Body of pancreas (tissue), 4 donors: ENCODE measurements at regions not wholly inside any gene's neighbourhood (a gene's known extent, or its start where the extent isn't known, plus 50 kb on each side); places are given as distances from the start of the nearest gene placed in this dataset.

ENCODE experiments used
- ATAC-seq: fragments of 150-250 bp; one replicate; pipeline ENCODE4 v1.9.1; 2016
- DNase-seq, 4 donors: peaks; one replicate each; pipeline ENCODE4 v3.0.0-alpha.2; 2019
- H3K27ac ChIP-seq, 4 donors: fragments of 200-600 bp; sonication (generic); 1 replicate in 3 of 4; 2 replicates in 1 of 4; pipeline versions ENCODE4 v1.5.1 to v1.6.1; 2016 to 2019; ENCODE audit warnings: mild to moderate bottlenecking in 1 of 4, mixed read lengths in 1 of 4, moderate library complexity in 1 of 4
- H3K27me3 ChIP-seq, 2 donors: fragments of 200-600 bp; sonication (generic); one replicate each; pipeline ENCODE4 v1.6.0; 2016; ENCODE audit warnings: mild to moderate bottlenecking in 1 of 2
- H3K36me3 ChIP-seq, 2 donors: fragments of 200-600 bp; sonication (generic); replicated peaks in 1 of 2; 2 replicates each; pipeline ENCODE4 v1.5.1; 2016; ENCODE audit warnings: low read depth in 2 of 2; ENCODE audit not compliant: insufficient read depth in 1 of 2
- H3K4me1 ChIP-seq: fragments of 200-600 bp; sonication (generic); one replicate; pipeline ENCODE4 v1.6.0; 2016
- H3K4me3 ChIP-seq, 2 donors: fragments of 200-600 bp; sonication (generic); 1 replicate in 1 of 2; 2 replicates in 1 of 2; pipeline ENCODE4 v1.5.1; 2016 to 2019
- H3K9me3 ChIP-seq, 3 donors: fragments of 200-600 bp; sonication (generic); 1 replicate in 2 of 3; 2 replicates in 1 of 3; pipeline ENCODE4 v1.5.1; 2016
- CTCF ChIP-seq, 7 experiments: fragments of 450-650 bp in 4 of 7; fragments of 200-600 bp in 3 of 7; sonication (generic) in 3 of 7; IDR thresholded peaks; one replicate each; pipeline ENCODE4 v1.5.1; 2016 to 2019; ENCODE audit warnings: antibody characterized with exemption in 7 of 7
- POLR2A ChIP-seq, 3 donors: fragments of 450-650 bp; IDR thresholded peaks; one replicate each; pipeline ENCODE4 v1.6.1; 2016; ENCODE audit warnings: antibody characterized with exemption in 3 of 3, mild to moderate bottlenecking in 2 of 3
- WGBS, 2 donors: methylation state at CpG; one replicate each; pipeline ENCODE4 v1.1.5; 2017; 5-methylcytosine and 5-hydroxymethylcytosine counted together
- intact Hi-C: fragments of 100-400 bp; cut with DNase I; formaldehyde crosslinking; loops from one replicate; pipeline ENCODE4 v1.15.1; 2023

- ATAC-seq, result no peak
- WGBS, 2 donors, result 74 to 76% methylated on average over 6 of the region's 6 CpGs
- no peaks in the 10 kb centered on the region for H3K27me3 ChIP-seq
- H3K4me1 ChIP-seq, result no peaks in the 10 kb centered on the region
- H3K9me3 ChIP-seq, result no peaks in the 10 kb centered on the region
- no peaks in the 10 kb centered on the region for H3K36me3 ChIP-seq
- intact Hi-C loops, result no loop called here
- TF ChIP-seq CTCF (IDR thresholded peaks at IDR 0.05) (no peak), POLR2A (IDR thresholded peaks at IDR 0.05) (no peak)
- DNase-seq, result no peak
- no peak overlapping the region for H3K27ac ChIP-seq
- no peak overlapping the region for H3K4me3 ChIP-seq
Measured at GRCh38 chr1:204752688-204753040, 67.1 kb upstream of the LRRN2 start.

GRCh38 chr1:204754821-204755220 is 69.3 kb upstream of the LRRN2 start:
- TF ChIP-seq CTCF (IDR thresholded peaks at IDR 0.05) (no peak), POLR2A (IDR thresholded peaks at IDR 0.05) (no peak)
- Histone ChIP-seq H3K27ac (no peak overlapping the region), H3K27me3 (no peaks in the 10 kb centered on the region), H3K36me3 (no peaks in the 10 kb centered on the region), H3K4me1 (no peaks in the 10 kb centered on the region), H3K4me3 (no peak overlapping the region), H3K9me3 (no peaks in the 10 kb centered on the region)
- DNase-seq (no peak), ATAC-seq (no peak)
- 68 to 71% methylated on average over 6 of the region's 6 CpGs for WGBS, 2 donors
- intact Hi-C loops, result no loop called here

GRCh38 chr1:204756349-204756748 is 70.8 kb upstream of the LRRN2 start:
- Histone ChIP-seq H3K9me3 (no peaks in the 10 kb centered on the region), H3K27me3 (no peaks in the 10 kb centered on the region), H3K27ac (no peak overlapping the region), H3K4me1 (no peaks in the 10 kb centered on the region), H3K36me3 (no peaks in the 10 kb centered on the region), H3K4me3 (no peak overlapping the region)
- 88 to 90% methylated on average over 7 of the region's 7 CpGs for WGBS, 2 donors
- TF ChIP-seq CTCF (IDR thresholded peaks at IDR 0.05), result no peak
- TF ChIP-seq POLR2A (IDR thresholded peaks at IDR 0.05), result no peak
- intact Hi-C loops, result no loop called here
- ATAC-seq, result no peak
- DNase-seq, result no peak

DNA sequence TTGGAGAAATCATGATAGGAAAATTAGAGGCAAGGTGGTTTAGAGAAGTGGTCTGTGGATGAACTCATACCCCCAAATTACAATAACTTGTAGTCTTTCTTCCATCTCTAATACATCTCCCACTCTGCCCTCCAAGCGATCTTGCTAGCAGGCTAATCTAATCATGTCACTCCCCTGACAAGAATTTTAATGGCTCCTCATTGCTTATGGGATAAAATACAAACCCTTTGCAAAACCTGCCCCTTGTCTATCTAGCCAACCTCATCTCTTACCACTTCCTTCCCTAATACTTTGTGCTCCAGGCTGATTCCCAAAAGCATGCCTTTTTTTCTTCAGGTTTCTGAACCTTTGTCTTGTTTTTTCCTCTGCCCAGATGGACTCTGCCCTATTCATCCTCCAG is 71.3 kb upstream of the LRRN2 start:
- TF ChIP-seq CTCF (IDR thresholded peaks at IDR 0.05) (no peak), POLR2A (IDR thresholded peaks at IDR 0.05) (no peak)
- no peaks in the 10 kb centered on the region for H3K4me1 ChIP-seq
- H3K4me3 ChIP-seq, result no peak overlapping the region
- no peak for ATAC-seq
- H3K36me3 ChIP-seq, result no peaks in the 10 kb centered on the region
- no peaks in the 10 kb centered on the region for H3K9me3 ChIP-seq
- H3K27me3 ChIP-seq, result no peaks in the 10 kb centered on the region
- intact Hi-C loops, result no loop called here
- 65 to 80% methylated on average over 1 of the region's 1 CpG for WGBS, 2 donors
- H3K27ac ChIP-seq, result no peak overlapping the region
- no peak for DNase-seq

GRCh38 chr1:204758601-204759000 is 73.1 kb upstream of the LRRN2 start:
- intact Hi-C loops, result no loop called here
- no peak for DNase-seq
- ATAC-seq, result no peak
- TF ChIP-seq POLR2A (IDR thresholded peaks at IDR 0.05), result no peak
- TF ChIP-seq CTCF (IDR thresholded peaks at IDR 0.05), result no peak
- peaks cover 4% of the 10 kb centered on the region for H3K4me1 ChIP-seq
- no peak overlapping the region for H3K27ac ChIP-seq
- WGBS, 2 donors, result 54 to 66% methylated on average over 2 of the region's 2 CpGs
- no peaks in the 10 kb centered on the region for H3K36me3 ChIP-seq
- H3K4me3 ChIP-seq, result no peak overlapping the region
- H3K9me3 ChIP-seq, result no peaks in the 10 kb centered on the region
- H3K27me3 ChIP-seq, result no peaks in the 10 kb centered on the region
